COLO668 (cell line): ENCODE measurements at regions not wholly inside any gene's neighbourhood (a gene's known extent, or its start where the extent isn't known, plus 50 kb on each side); places are given as distances from the start of the nearest gene placed in this dataset.
A peak's percentile ranks its signal among the peaks of the same experiment; 100 is the strongest.

Experiments
- DNase-seq: peaks from one replicate; lab custom pipeline; 2025; ENCODE audit not compliant: unreplicated experiment; lab: John Stamatoyannopoulos, UW

DNA sequence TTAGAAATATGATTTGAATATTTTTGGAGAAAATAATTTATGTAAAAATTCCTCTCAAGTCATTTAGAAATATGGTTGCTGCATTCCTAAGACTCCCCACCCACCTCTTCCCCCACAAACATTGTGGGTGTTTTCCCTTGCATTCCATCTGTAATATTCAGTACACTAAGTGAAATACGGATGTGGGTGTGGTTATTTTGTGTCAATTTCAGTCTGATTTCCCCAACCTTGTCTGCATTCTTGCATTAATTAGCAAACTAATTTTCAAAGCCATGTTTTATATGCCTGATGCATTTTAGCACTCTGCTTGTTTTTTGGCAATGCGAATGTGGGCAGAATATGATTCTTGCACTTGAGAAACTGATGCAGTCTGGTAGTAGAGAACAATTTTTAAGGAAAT lies 408.3 kb upstream of the RGMA start:
- no peak for DNase-seq

DNA sequence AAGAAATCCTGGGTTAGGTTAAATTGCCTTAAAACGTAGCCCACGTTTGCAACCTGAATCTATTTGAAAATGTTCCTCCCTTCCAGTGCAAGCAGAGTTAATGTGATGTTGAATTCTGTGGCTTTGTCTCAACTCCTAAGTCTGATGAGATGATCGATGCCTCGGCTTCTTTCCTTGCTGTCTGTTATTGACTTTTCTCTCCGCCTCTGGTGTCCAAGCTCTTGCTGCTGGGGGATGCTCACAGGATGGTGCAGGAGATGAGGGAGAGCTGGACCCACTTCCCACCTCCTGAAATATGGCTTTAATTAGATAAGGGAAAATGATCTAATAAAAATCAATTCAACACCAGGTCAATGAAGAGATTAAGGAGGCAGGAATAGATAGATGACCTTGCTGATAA lies 407.9 kb upstream of the RGMA start:
- no peak for DNase-seq

DNA sequence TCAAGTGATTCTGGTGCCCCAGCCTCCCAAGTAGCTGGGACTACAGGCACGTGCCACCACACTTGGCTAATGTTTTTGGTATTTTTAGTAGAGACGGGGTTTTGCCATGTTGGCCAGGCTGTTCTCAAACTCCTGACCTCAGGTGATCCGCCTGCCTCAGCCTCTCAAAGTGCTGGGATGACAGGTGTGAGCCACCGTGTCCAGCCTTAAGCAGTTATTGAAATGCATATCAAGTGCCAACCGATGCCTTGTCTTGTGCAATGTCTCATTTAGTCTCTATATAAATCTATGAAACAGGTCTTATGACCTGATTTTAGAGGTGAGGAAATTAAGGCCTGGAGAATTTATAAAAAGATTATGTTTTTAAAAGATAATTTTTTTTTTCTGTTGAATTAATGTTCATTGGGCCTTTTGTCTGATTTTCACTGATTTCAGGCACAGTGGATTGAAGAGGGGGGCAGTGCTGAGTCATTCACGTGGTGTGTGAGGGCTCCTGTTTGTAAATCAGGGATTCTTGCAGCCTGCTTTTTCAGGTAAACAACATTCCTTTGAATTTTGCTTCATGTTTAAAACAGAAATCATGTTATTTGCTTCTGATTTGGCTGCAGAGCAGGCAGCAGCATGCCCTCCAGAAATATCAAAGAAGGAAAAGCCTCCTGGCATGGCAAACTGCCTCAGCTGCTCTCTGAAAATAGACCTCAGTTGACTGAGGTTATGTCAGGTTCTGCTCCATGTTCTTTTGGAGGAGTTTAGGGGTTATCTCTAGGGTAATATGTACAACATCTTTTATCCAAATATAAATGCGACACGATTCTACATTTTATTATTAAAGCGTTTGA lies 407.0 kb upstream of the RGMA start:
- no peak for DNase-seq

DNA sequence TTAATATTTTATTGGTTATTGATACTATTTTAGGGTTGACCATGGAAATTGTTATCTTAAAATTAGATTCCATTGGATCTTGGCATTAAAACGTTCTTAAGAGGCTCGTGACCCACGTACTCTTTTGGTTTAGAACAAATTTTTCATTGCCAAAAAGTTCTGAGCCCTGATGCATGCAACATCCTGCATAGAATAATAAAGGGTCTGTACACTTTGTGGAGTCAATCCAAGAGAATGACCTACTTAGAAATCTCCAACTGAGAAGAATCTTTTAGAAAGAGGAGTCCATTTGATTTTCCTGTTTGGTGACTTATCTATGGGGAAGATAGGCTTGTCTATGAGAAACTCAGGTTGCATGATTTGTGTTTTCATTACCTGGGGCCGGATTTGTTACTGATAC lies 404.2 kb upstream of the RGMA start:
- DNase-seq: no peak

DNA sequence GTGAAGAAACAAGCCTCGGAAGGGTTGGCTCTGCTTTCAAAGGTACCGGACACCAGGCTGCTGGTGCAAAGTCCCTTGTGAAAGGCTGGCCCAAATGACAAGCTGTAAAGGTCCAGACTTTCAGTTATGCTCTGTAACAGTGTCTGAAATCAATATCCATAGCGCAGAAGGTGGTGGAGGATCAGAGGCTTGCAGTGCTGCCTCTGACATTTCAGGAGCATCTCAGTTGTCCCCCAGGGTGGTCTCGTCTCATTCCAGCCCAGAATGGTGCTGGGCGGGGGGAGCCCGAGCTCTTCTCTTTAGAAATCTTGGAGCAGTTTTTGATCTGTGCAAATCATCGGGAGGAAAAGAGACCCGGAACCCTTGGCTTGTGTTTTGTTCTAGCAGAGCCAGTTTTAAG lies 402.3 kb upstream of the RGMA start:
- no peak for DNase-seq

DNA sequence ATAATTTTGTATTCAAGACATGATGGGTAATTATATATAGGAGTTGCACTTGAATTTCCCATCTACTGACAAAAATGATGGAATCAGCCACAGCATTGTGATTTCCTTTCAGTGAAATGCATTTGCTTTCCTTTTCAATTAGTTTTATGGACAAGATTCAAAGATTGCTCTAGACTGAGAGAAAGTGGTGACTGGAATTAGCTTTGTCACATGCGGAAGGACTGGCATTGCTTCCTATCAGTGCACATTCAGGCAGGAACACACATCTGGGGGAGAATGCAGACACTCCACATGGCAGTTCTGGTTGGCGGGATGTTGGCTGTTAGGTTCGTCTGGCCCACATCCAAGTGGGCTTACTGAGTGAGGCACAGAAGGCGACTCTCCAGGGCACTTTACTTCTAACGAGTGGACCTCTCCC lies 399.3 kb upstream of the RGMA start:
- no peak for DNase-seq

DNA sequence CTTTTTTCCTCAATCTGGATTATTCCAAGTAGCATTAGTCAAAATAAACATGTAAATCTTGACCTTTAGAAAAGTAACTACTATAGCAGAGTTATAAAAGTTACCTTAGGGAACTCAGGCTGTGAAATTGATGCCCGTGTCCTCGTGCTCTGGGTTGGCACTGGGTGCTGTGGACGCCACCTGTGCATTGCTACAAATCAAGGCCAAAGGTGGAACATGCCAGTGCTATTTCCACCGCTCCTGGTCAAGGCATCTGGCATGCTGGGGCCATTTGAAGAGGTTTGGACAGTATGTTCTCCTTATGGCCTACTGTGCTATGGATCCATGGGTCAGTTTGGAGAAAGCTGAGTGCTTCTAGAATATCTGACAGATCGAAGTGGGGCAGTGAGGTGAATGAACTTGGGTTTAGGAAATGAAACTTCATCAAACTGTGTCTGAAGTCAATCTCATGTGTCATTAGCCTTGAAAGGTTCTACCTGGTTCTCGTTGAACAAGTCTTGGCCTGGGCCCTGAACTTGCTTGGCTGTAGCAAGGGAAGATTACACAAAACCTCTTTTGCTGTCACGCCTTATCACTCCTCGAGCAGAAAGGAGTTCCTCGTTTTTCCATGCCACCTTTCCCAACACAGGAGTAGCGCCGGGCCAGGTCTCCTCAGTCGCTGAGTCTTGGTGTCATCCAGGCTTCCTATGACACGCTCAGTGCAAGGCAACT lies 397.6 kb upstream of the RGMA start:
- DNase-seq: no peak

DNA sequence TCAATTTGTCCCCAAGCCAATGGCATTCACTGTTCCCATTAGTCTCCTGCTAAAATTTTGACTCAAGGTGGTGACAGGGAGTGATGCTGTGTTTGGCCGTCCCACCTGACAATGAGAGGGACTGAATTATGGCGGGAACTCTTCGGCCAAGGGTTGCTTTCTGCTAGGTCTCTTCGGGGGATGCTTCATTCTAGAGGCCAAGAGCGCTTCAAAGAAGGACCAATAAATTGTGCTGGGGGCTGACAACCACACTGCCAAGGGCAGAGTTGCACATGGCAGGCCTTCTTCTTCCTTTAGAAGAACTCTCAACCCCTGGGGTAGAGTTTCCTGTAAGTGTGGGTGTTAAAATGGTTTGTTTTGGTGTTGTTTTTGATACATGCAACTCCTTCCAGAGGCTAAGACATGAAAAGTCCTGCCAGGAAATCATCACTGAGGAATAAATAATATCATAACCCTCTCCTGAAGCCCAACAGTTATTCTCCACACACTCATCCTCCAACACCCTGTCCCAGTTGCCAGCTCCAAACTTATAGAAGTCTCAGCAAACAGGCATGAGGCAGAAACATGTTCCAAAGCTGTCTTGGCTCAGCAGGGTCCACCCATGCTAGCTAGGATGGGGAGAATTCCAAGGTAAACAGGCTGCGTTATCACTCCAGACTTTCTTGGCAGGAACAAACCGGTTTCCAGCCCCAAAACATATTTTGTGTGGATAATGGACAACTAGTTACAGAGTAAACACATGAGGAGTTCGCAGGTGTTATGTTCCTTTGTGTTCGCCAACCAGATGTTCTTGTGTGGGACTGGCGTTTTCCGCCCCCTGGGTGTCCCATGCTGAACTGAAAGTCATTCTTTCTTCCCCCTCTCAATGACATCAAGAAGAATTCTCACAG lies 396.7 kb upstream of the RGMA start:
- DNase-seq: peak; percentile 62

DNA sequence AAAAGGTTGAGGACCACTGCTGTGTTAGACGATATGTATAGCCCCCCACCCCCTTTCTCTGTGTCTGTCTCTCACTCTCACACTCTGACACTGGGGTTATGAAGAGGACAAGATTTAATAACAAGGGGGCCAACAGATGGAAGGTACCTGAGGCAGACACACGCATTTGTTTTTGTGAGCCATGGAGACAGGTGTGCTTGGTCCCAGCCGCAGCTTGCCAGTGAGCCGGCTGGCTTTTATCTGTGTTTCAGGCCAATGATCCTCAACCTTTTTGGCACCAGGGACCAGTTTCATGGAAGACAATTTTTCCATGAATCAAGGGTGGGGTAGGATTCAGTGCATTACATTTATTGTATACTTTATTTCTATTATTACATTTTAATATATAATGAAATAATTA lies 394.9 kb upstream of the RGMA start:
- DNase-seq: no peak

DNA sequence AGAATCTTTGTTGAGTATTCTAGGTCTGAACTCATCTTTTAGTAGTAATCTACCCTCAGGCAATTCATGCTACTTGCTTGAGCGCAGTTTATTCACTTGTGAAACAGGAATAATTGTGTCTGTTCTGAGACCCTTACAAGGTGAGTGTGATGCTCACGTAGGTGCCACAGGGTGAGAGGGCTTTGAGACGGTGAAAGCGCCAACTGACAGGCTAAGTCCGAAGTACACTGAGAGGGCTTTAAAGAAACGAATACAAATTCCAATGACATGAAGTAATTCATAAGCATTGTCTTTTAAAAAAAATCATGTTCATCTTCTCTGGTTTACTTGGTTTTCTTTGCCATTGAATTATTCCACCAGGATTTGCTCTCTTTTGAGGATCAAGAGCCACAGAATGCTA lies 393.7 kb upstream of the RGMA start:
- no peak for DNase-seq

DNA sequence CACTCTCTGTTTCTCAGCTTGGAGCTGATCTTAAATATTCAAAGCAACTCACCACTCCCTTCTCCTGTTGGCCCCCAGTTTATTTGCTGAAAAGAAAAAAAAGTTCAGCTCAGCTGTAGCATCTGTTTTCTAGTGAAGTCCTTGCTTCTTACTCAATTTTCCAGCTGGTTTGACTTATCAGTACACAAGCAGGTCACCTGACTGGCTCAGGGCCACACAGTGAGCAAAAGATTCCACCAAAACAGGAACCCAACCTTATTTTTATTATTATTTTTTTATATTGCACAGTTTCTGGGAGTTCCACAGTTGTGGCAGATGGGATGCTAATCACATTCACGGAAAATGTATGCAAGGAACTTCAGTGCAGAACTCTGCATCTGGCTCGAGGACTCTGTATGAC lies 390.7 kb upstream of the RGMA start:
- no peak for DNase-seq

DNA sequence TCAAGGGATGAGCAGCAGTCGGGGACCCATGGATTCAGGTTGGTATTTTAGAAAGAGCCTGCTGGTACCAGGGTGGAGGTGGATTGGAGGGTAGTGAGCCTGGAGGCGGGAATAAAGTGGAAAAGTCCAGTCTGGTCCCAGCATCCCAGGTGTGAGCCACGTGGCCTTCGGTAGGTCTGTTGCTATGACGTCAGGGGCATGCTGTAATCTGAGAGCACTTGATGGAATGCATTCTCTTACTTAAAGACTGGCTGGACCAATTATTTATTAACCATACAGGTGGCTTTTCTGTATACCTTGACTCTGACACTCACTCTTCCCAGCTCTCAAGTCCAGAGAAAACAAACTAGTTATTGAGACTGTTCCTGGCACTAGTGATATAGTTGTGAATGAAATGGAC lies 389.9 kb upstream of the RGMA start:
- DNase-seq: peak; percentile 64

DNA sequence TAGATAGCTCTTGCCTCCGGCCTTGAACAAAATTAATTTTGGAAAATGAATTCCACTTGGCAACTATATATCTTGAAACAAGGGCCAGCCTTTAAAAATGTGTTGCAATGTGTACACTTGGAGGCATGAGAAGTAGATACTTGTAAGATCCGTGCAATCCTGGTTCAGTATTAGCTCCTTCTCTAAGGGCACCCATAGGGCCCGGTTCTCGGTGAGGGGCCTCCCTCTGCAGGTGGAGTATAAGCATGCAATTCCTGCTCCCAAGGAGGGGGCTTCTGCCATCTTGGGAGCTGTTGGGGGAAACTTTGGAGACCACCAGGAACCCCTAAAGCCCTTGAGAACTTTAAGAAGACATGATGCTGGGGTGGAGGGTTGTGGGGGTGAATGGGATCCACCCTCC lies 388.7 kb upstream of the RGMA start:
- no peak for DNase-seq

DNA sequence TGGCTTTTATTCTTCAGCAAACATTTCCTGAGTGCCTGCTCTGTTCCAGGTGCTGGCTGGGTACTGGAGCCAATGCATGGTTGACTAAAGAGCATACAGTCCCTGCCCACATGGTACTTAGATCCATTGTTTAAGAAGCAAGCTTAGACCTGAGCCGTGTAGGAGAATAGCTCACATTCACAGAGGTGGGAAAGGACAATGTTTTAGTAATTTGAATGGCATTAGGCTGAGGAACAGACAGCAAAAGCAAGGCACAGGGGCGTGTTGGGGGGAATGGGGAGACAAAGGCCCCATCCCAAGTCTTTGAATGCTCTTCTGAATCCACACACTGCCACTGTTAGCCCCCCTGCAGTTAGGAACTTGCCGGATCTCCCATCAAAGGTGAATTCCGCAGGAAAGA lies 388.2 kb upstream of the RGMA start:
- DNase-seq: no peak

DNA sequence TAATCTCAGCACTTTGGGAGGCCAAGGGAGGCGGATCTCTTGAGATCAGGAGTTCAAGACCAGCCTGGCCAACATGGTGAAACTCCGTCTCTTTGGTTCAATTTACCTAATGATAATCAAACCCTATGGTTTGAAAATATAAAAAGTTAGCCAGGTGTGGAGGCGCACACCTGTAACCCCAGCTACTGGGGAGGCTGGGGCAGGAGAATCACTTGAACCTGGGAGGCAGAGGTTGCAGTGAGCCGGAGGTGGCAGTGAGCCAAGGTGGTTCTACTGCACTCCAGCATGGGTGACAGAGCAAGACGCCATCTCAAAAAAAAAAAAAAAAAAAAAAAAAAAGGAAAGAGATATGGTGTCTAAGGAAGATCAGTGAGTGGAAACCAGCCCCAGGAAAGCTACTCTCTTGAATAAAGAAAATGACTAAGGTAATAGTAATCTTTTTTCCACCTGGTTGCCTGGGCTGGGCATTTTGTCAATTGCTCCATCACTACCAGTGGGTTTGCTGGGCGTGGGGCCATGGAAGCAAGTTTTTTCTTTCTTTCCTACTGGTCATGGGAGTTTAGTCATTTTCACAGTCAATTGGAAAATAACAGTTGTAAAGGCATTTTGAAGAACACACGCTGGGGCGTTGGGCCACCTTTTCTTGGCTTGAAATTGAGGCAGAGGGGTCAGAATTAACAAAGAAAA lies 387.6 kb upstream of the RGMA start:
- DNase-seq: no peak

DNA sequence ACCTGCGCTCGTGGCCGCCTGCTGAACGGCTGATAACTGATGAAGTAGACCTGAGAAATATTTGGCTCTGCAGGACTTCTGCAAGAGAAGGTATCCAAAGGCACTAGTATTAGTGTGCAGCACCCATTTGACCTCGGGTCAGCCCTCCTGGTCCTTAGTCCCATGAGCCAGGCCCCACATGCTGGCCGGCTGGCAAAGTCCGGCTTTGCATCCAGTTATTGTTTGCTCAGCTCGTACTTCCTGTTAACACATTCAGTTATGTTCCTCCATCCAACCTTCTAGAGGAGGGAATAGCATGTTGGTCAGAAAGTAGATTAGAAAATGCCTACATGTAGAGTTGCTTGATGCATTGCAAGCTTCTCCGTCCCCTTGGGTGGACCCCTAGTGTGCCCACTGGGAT lies 385.7 kb upstream of the RGMA start:
- DNase-seq: no peak

DNA sequence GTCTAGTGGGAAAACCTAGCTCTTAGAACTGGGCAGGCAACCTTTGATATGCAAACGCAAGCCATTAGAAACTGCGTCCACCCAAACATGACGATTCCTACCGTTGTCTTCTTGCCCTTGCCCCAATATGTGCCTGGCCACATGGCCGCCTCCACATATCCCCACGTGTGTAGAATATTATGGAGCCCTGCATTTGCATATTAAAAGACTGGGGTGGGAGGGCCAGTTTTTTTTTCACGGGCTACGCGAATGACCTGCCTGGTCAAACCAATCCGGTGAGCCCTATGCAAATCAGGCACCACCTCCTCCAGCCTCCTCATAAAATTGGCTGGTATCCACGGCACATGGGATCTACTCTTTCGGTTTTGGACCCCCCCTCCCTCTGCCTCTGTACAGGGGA lies 381.0 kb upstream of the RGMA start:
- no peak for DNase-seq

DNA sequence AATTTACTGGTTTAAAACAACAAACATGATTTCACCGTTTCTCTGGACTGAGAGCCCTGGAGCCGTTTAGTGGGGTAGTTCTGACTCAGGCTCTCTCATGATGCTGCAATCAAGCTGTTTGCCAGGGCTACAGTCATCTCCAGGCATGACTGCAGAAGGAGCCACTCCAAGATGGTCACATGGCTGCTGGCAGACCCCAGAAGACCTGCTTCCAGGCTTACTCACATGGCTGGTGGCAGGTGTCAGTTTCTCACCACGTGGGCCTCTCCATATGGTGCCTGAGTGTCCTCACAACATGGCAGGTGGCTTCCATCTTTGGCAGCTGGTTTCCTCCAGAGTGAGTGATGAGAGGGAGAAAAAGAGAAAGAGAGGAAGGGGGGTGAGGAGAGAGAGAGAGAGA lies 378.3 kb upstream of the RGMA start:
- peak; percentile 29 for DNase-seq

DNA sequence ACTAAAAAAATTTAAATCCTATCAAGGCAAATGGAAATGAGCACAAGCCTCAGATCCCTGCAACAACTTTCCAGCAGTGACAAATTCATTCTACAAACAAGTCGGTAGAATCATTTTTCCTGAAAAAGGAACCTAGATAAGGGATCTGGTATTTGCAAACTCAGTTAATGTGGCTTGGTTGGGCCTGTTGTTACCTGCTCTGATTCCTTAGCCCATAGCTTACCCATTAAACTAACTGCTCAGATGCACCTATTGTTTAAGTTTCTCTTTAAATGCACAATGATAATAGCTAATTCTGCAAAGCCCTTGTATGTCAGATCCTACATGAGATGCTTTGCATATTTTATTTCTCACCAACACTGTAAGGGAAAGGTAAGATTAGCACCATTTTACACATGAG lies 377.4 kb upstream of the RGMA start:
- DNase-seq: no peak

DNA sequence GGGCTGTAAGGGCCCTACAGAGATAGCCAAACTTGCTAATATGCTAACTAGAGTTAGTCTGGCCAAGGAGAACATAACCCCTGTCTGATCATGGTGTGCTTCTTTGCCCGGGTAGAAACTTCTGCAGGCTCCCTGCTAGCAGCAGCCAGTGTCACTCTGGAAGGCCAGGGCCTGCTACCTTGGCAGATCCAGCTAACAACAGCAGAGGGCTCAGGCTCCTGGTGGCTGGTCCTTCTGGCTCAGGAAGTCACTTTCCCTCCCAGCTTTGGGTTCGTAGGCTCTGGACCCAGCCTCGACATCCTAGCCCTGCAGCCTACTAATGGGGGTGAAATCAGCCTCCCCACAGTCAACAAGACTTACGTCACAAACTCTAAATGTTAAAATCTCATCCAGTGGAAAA lies 373.7 kb upstream of the RGMA start:
- DNase-seq: no peak

DNA sequence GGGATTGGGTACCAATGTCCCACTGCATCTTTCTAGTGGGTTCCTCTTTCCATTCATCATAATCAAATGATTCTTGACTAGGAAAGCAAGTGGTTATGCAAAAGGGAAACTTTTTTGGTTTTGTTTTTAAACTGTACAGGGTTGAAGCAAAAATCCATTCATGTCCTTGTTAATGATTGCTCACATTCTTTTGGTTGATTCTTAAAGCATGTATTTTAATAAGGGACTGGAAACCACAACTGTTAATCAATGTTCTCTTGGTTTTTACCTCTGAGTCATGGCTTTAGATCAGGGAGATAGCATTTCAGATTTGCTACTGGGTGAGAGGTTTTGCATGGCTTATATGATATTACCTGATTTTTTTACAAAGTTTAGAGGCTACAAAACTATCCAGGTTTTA lies 371.7 kb upstream of the RGMA start:
- no peak for DNase-seq
